K562 (cell line): ENCODE measurements at regions not wholly inside any gene's neighbourhood (a gene's known extent, or its start where the extent isn't known, plus 50 kb on each side); places are given as distances from the start of the nearest gene placed in this dataset.

Experiments
- ATAC-seq: fragments of 200-7000 bp; cut with Tn5 transposase; 3 replicates; pipeline ENCODE4 v1.9.1; 2020; ENCODE audit warnings: moderate library complexity
- BruUV-seq: library from RNA; stranded (reverse); fragments of 400-500 nt; replicated peaks from 2 replicates; lab custom pipeline; 2021; lab: Mats Ljungman, UMichigan
- CTCF ChIA-PET: fragments of 300-600 bp; formaldehyde crosslinking; extraction: SDS; loops from one replicate; lab custom pipeline; 2021; ENCODE audit warnings: low intra/inter-chr PET ratio; lab: Yijun Ruan, JAX
- POLR2A ChIA-PET: fragments of 300-600, 350-650 bp; sonication (Branson Sonifier 250); formaldehyde crosslinking; extraction: SDS; loops from one replicate; lab custom pipeline; 2021; ENCODE audit warnings: antibody characterized with exemption, inconsistent platforms; lab: Yijun Ruan, JAX
- DNase-seq, 4 experiments: peaks; one replicate each; pipeline versions ENCODE4 v3.0.0 to v3.0.0-alpha.2; 2011 to 2018; ENCODE audit warnings: low spot score in 3 of 4, mixed read lengths in 3 of 4; ENCODE audit errors: extremely low read depth in 1 of 4
- FAIRE-seq: peaks from 2 replicates; lab custom pipeline; 2011; peaks lifted over from hg19 to GRCh38; lab: Jason Lieb, UNC
- H2AFZ ChIP-seq: 2 replicates; pipeline ENCODE4 v1.6.0; 2011; ENCODE audit warnings: low read depth, low read length, control low read depth, inconsistent platforms
- H3K27ac ChIP-seq: fragments of 200-600 bp; 3 replicates; pipeline ENCODE4 v1.8.0; 2011; ENCODE audit warnings: low read depth, mild to moderate bottlenecking, control low read depth, inconsistent platforms, low read length, moderate library complexity, mixed read lengths; ENCODE audit errors: extremely low read depth
- H3K27me3 ChIP-seq, 2 experiments: fragments of 300-600 bp in 1 of 2; 2 replicates in 1 of 2; 3 replicates in 1 of 2; pipeline versions ENCODE4 v1.6.0 to v1.8.0; 2011; ENCODE audit warnings: inconsistent platforms in 2 of 2, low read length in 2 of 2, mild to moderate bottlenecking in 1 of 2, mixed read lengths in 1 of 2, moderate library complexity in 1 of 2; ENCODE audit not compliant: control insufficient read depth in 2 of 2, insufficient read depth in 2 of 2
- H3K36me3 ChIP-seq: fragments of 300-600 bp; 3 replicates; pipeline ENCODE4 v1.8.0; 2011; ENCODE audit warnings: mild to moderate bottlenecking, low read length, inconsistent platforms; ENCODE audit not compliant: control insufficient read depth, insufficient read depth
- H3K4me1 ChIP-seq, 2 experiments: fragments of 200-600 bp in 1 of 2; replicated peaks in 1 of 2; 2 replicates in 1 of 2; 3 replicates in 1 of 2; pipeline versions ENCODE4 v1.5.1 to v1.8.0; 2011; ENCODE audit warnings: inconsistent platforms in 2 of 2, low read length in 2 of 2, mild to moderate bottlenecking in 1 of 2, mixed read lengths in 1 of 2, moderate library complexity in 1 of 2; ENCODE audit not compliant: control insufficient read depth in 2 of 2, insufficient read depth in 2 of 2
- H3K4me2 ChIP-seq: 2 replicates; pipeline ENCODE4 v1.6.1; 2011; ENCODE audit warnings: low read length, control low read depth, inconsistent platforms, mixed read lengths; ENCODE audit not compliant: insufficient read depth
- H3K4me3 ChIP-seq: fragments of 200-600 bp; sonication (generic), shearing (Covaris generic); 2 replicates; pipeline ENCODE4 v1.5.1; 2016; ENCODE audit warnings: control low read depth, inconsistent platforms
- H3K79me2 ChIP-seq: fragments of 200-600 bp; 3 replicates; pipeline ENCODE4 v1.8.0; 2011; ENCODE audit warnings: low read length, inconsistent platforms; ENCODE audit not compliant: control insufficient read depth, insufficient read depth
- H3K9ac ChIP-seq, 2 experiments: 2 replicates each; pipeline versions ENCODE4 v1.6.0 to v1.6.1; 2011; ENCODE audit warnings: low read depth in 2 of 2, low read length in 2 of 2, control low read depth in 1 of 2, inconsistent platforms in 1 of 2, mild to moderate bottlenecking in 1 of 2, mixed read lengths in 1 of 2; ENCODE audit not compliant: insufficient read depth in 1 of 2
- H3K9me1 ChIP-seq: one replicate; pipeline ENCODE4 v1.6.0; 2011; ENCODE audit warnings: inconsistent platforms, mild to moderate bottlenecking, low read length, moderate library complexity; ENCODE audit not compliant: control insufficient read depth, insufficient read depth
- H3K9me3 ChIP-seq: replicated peaks from 2 replicates; pipeline ENCODE4 v1.5.1; 2011; ENCODE audit warnings: low read depth, low read length, inconsistent platforms; ENCODE audit not compliant: control insufficient read depth, insufficient read depth
- H4K20me1 ChIP-seq: replicated peaks from 2 replicates; pipeline ENCODE4 v1.6.1; 2011; ENCODE audit warnings: low read length, inconsistent platforms, mixed read lengths; ENCODE audit not compliant: control insufficient read depth, insufficient read depth
- BCLAF1 ChIP-seq, 2 experiments: fragments of 450-650 bp in 1 of 2; IDR thresholded peaks; 2 replicates each; pipeline ENCODE4 v1.6.1; 2011 to 2017; ENCODE audit warnings: low read depth in 2 of 2, antibody characterized with exemption in 1 of 2, borderline replicate concordance in 1 of 2, low read length in 1 of 2, mild to moderate bottlenecking in 1 of 2, mixed read lengths in 1 of 2; ENCODE audit not compliant: control insufficient read depth in 1 of 2
- CHD1 ChIP-seq: fragments of 200-600 bp; sonication (generic); IDR thresholded peaks from one replicate; pipeline ENCODE4 v1.6.1; 2012; ENCODE audit warnings: mild to moderate bottlenecking, moderate library complexity, low read length, inconsistent platforms
- LEF1 ChIP-seq: fragments of 450-650 bp; IDR thresholded peaks from 2 replicates; pipeline ENCODE4 v1.6.1; 2016; ENCODE audit warnings: mild to moderate bottlenecking
- NFATC3 ChIP-seq: fragments of 450-650 bp; IDR thresholded peaks from 2 replicates; pipeline ENCODE4 v1.6.1; 2017; ENCODE audit warnings: mild to moderate bottlenecking
- NR3C1 ChIP-seq: sonication (generic); formaldehyde crosslinking; IDR thresholded peaks from 2 replicates; pipeline ENCODE4 v1.8.1; 2022; ENCODE audit warnings: missing genetic modification reagents
- PBX2 ChIP-seq, 2 experiments: IDR thresholded peaks in 1 of 2; conservative IDR thresholded peaks in 1 of 2; 2 replicates each; pipeline ENCODE4 v1.6.1; 2016; ENCODE audit warnings: low read depth in 2 of 2, mild to moderate bottlenecking in 1 of 2, missing compliant biosample characterization in 1 of 2, missing genetic modification characterization in 1 of 2, moderate library complexity in 1 of 2
- PCBP1 ChIP-seq: fragments of 200-400 bp; formaldehyde crosslinking; IDR thresholded peaks from 2 replicates; pipeline ENCODE4 v1.6.1; 2018; ENCODE audit warnings: mild to moderate bottlenecking, low read depth, low read length; ENCODE audit not compliant: poor library complexity, severe bottlenecking
- SMARCB1 ChIP-seq: IDR thresholded peaks from 2 replicates; pipeline ENCODE4 v1.6.1; 2011; ENCODE audit warnings: improper control_type of control experiment, low read depth; ENCODE audit not compliant: insufficient read length
- STAT6 ChIP-seq: sonication (generic); formaldehyde crosslinking; IDR thresholded peaks from 2 replicates; pipeline ENCODE4 v1.8.1; 2023; ENCODE audit warnings: mild to moderate bottlenecking, missing genetic modification reagents
- THAP7 ChIP-seq: fragments of 250-450 bp; sonication (Bioruptor Pico); IDR thresholded peaks from 2 replicates; pipeline ENCODE4 v1.5.0; 2021
- ZKSCAN8 ChIP-seq: fragments of 200-800 bp; sonication (Bioruptor generic); IDR thresholded peaks from 2 replicates; pipeline ENCODE4 v1.6.1; 2016; ENCODE audit warnings: missing genetic modification characterization, missing compliant biosample characterization
- ZNF586 ChIP-seq: fragments of 450-650 bp; formaldehyde crosslinking; conservative IDR thresholded peaks from 2 replicates; pipeline ENCODE4 v1.4.0; 2020; ENCODE audit warnings: mild to moderate bottlenecking, moderate library complexity
- ZNF77 ChIP-seq: fragments of 250-450 bp; sonication (Bioruptor Pico); IDR thresholded peaks from 2 replicates; pipeline ENCODE4 v1.5.0; 2020
- WGBS: fragments of 100-300 bp; shearing (Covaris generic); methylation state at CpG from one replicate; pipeline ENCODE4 v1.1.6; 2016; ENCODE audit warnings: low coverage, mixed read lengths; ENCODE audit not compliant: insufficient coverage; ENCODE audit errors: missing lambda C conversion rate; 5-methylcytosine and 5-hydroxymethylcytosine counted together
- in situ Hi-C: fragments of 300-500 bp; cut with MboI; formaldehyde crosslinking; loops from 4 replicates; pipeline ENCODE4 v1.15.0; 2018; ENCODE audit warnings: inconsistent platforms, mixed read lengths
- intact Hi-C: fragments of 100-400 bp; cut with micrococcal nuclease; formaldehyde crosslinking; loops from 2 replicates; pipeline ENCODE4 v1.14.2; 2022

- no peaks in the 10 kb centered on the region for H3K9me1 ChIP-seq
- no peaks in the 10 kb centered on the region for H4K20me1 ChIP-seq
- ATAC-seq: no peak
- no peak overlapping the region for H3K9ac ChIP-seq
- H3K36me3 ChIP-seq: no peaks in the 10 kb centered on the region
- intact Hi-C loops: no loop called here
- 0% methylated on average over 6 of the region's 6 CpGs for WGBS
- in situ Hi-C loops: no loop called here
- POLR2A ChIA-PET: no interaction called here
- FAIRE-seq: no peak
- CTCF ChIA-PET: interaction anchor here (0.6 kb wide), 1 partner anchor 524 kb away, joined by 3 read pairs; no protein-coding TSS in a partner anchor
- H3K4me2 ChIP-seq: no peak overlapping the region
- no peaks in the 10 kb centered on the region for H3K9me3 ChIP-seq
- no TSS peak for BruUV-seq
- no peak overlapping the region for H3K4me3 ChIP-seq
- H2AFZ ChIP-seq: no peak overlapping the region
- no peaks in the 10 kb centered on the region for H3K27me3 ChIP-seq
- no peaks in the 10 kb centered on the region for H3K4me1 ChIP-seq
- H3K27ac ChIP-seq: no peak overlapping the region
- no peaks in the 10 kb centered on the region for H3K79me2 ChIP-seq
- no peak for DNase-seq
- TF ChIP-seq NFATC3 (no peak), STAT6 (CRISPR knock-in tag) (no peak), NR3C1 (CRISPR knock-in tag) (no peak), ZKSCAN8 (CRISPR knock-in tag) (no peak), BCLAF1 (IDR thresholded peaks at IDR 0.05; ENCODE audit: borderline replicate concordance in 1 of 2, control insufficient read depth in 1 of 2, low read depth in 2 of 2, low read length in 1 of 2) (no peak), ZNF77 (CRISPR knock-in tag) (no peak), SMARCB1 (no peak), THAP7 (no peak), LEF1 (no peak), ZNF586 (CRISPR knock-in tag) (no peak), CHD1 (no peak), PCBP1 (no peak), PBX2 (CRISPR knock-in tag; IDR thresholded peaks at IDR 0.05; ENCODE audit: low read depth) (no peak), PBX2 (tag; conservative IDR thresholded peaks at IDR 0.05; ENCODE audit: low read depth) (no peak)
Measured at GRCh38 chr10:55242544-55242943, 441.5 kb upstream of the PCDH15 start.
